SK-N-SH (cell line): ENCODE measurements at regions not wholly inside any gene's neighbourhood (a gene's known extent, or its start where the extent isn't known, plus 50 kb on each side); places are given as distances from the start of the nearest gene placed in this dataset.

Source experiments
- CHD2 ChIP-seq: fragments of 150-350 bp; IDR thresholded peaks from 2 replicates; pipeline ENCODE4 v1.6.1; 2018; ENCODE audit warnings: low read length; ENCODE audit not compliant: partially characterized antibody
- ELF1 ChIP-seq: IDR thresholded peaks from 2 replicates; pipeline ENCODE4 v1.4.0; 2012
- EP300 ChIP-seq, 2 experiments: IDR thresholded peaks; 2 replicates each; pipeline versions ENCODE4 v1.4.0 to v1.6.1; 2012; ENCODE audit warnings: borderline replicate concordance in 1 of 2, low read depth in 1 of 2, low read length in 1 of 2
- FOXM1 ChIP-seq: IDR thresholded peaks from 2 replicates; pipeline ENCODE4 v1.4.0; 2012; ENCODE audit warnings: low read depth, mild to moderate bottlenecking
- NFIC ChIP-seq: IDR thresholded peaks from 2 replicates; pipeline ENCODE4 v1.4.0; 2012; ENCODE audit warnings: borderline replicate concordance
- POLR2AphosphoS5 ChIP-seq: IDR thresholded peaks from 2 replicates; pipeline ENCODE4 v1.6.1; 2012; ENCODE audit warnings: low read depth, low read length
- RAD21 ChIP-seq: IDR thresholded peaks from 2 replicates; pipeline ENCODE4 v1.6.1; 2012; ENCODE audit warnings: mild to moderate bottlenecking, low read length
- RCOR1 ChIP-seq: fragments of 150-350 bp; IDR thresholded peaks from 2 replicates; pipeline ENCODE4 v1.6.1; 2017; ENCODE audit warnings: antibody characterized with exemption, low read length
- RFX5 ChIP-seq: IDR thresholded peaks from 2 replicates; pipeline ENCODE4 v1.6.1; 2012; ENCODE audit warnings: mild to moderate bottlenecking, improper control_type of control experiment, low read length
- TAF1 ChIP-seq: IDR thresholded peaks from 2 replicates; pipeline ENCODE4 v1.6.1; 2012; ENCODE audit warnings: low read depth, mild to moderate bottlenecking, low read length, moderate library complexity, borderline replicate concordance
- USF1 ChIP-seq: IDR thresholded peaks from 2 replicates; pipeline ENCODE4 v1.4.0; 2012; ENCODE audit warnings: low read depth, borderline replicate concordance
- TF ChIP-seq, protein P1 (sequence below): fragments of 200-600 bp; sonication (generic); IDR thresholded peaks from 2 replicates; pipeline ENCODE4 v1.6.1; 2017; ENCODE audit warnings: antibody characterized with exemption, mild to moderate bottlenecking, moderate library complexity

GRCh38 chr3:145785668-145786067 is 375.3 kb downstream of the PLOD2 start:
- TF ChIP-seq ELF1, result no peak
- TF ChIP-seq, protein P1, sequence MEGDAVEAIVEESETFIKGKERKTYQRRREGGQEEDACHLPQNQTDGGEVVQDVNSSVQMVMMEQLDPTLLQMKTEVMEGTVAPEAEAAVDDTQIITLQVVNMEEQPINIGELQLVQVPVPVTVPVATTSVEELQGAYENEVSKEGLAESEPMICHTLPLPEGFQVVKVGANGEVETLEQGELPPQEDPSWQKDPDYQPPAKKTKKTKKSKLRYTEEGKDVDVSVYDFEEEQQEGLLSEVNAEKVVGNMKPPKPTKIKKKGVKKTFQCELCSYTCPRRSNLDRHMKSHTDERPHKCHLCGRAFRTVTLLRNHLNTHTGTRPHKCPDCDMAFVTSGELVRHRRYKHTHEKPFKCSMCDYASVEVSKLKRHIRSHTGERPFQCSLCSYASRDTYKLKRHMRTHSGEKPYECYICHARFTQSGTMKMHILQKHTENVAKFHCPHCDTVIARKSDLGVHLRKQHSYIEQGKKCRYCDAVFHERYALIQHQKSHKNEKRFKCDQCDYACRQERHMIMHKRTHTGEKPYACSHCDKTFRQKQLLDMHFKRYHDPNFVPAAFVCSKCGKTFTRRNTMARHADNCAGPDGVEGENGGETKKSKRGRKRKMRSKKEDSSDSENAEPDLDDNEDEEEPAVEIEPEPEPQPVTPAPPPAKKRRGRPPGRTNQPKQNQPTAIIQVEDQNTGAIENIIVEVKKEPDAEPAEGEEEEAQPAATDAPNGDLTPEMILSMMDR, result no peak
- TF ChIP-seq CHD2, result no peak
- no peak for TF ChIP-seq USF1
- TF ChIP-seq TAF1, result no peak
- TF ChIP-seq NFIC, result no peak
- TF ChIP-seq POLR2AphosphoS5, result no peak
- TF ChIP-seq RCOR1, result no peak
- no peak for TF ChIP-seq EP300 (IDR thresholded peaks at IDR 0.05; ENCODE audit: borderline replicate concordance in 1 of 2, low read depth in 1 of 2, low read length in 1 of 2)
- no peak for TF ChIP-seq RFX5
- no peak for TF ChIP-seq RAD21
- TF ChIP-seq FOXM1, result no peak
